ENCODE measurements at regions not wholly inside any gene's neighbourhood (a gene's known extent, or its start where the extent isn't known, plus 50 kb on each side); places are given as distances from the start of the nearest gene placed in this dataset.

- H4K20me1 ChIP-seq (ENCODE audit: low read depth, low read length) = no peaks in the 10 kb centered on the region
- no peaks in the 10 kb centered on the region for H3K79me2 ChIP-seq (ENCODE audit: insufficient read depth, low read length)
- H3K4me3 ChIP-seq (ENCODE audit: insufficient read depth, low read length, poor library complexity, severe bottlenecking) = no peak overlapping the region
- no peak overlapping the region for H2AFZ ChIP-seq (ENCODE audit: low read depth, low read length, severe bottlenecking)
- H3K9ac ChIP-seq (ENCODE audit: low read length) = no peak overlapping the region
- no peak for TF ChIP-seq EZH2phosphoT487 (conservative IDR thresholded peaks at IDR 0.05; ENCODE audit: low read length)
- no peak for TF ChIP-seq CTCF (IDR thresholded peaks at IDR 0.05; ENCODE audit: insufficient read depth, low read length, poor library complexity, severe bottlenecking)
- H3K4me2 ChIP-seq (ENCODE audit: low read depth, low read length, poor library complexity, severe bottlenecking) = no peak overlapping the region
- H3K27me3 ChIP-seq (ENCODE audit: low read length) = no peaks in the 10 kb centered on the region
- no peaks in the 10 kb centered on the region for H3K9me2 ChIP-seq (replicated peaks; ENCODE audit: insufficient read depth, low read length)
- no peaks in the 10 kb centered on the region for H3K9me3 ChIP-seq (ENCODE audit: insufficient read depth, low read length)
- peaks cover 5% of the 10 kb centered on the region; the same call in 1 of the 2 replicates for H3F3A ChIP-seq (ENCODE audit: insufficient read depth)
- H3K27ac ChIP-seq (ENCODE audit: low read depth, low read length) = no peak overlapping the region
- no peaks in the 10 kb centered on the region for H3K36me3 ChIP-seq (ENCODE audit: low read length)
Measured at GRCh38 chr2:203656522-203657287, 49.7 kb upstream of the CD28 start.

Measured in SU-DHL-6 (cell line).